Esophagus muscularis mucosa (tissue), 4 donors: ENCODE measurements at regions not wholly inside any gene's neighbourhood (a gene's known extent, or its start where the extent isn't known, plus 50 kb on each side); places are given as distances from the start of the nearest gene placed in this dataset.

ENCODE experiments used
- DNase-seq: peaks from one replicate; pipeline ENCODE4 v3.0.0-alpha.2; 2017; ENCODE audit errors: extremely low spot score
- H3K27ac ChIP-seq, 4 donors: fragments of 200-600 bp; sonication (generic); replicated peaks in 1 of 4; 1 replicate in 3 of 4; 2 replicates in 1 of 4; pipeline ENCODE4 v1.5.1; 2016 to 2019; ENCODE audit warnings: mild to moderate bottlenecking in 1 of 4
- H3K27me3 ChIP-seq, 4 donors: fragments of 200-600 bp; sonication (generic); one replicate each; pipeline versions ENCODE4 v1.5.1 to v1.6.0; 2016 to 2019
- H3K36me3 ChIP-seq, 4 donors: fragments of 200-600 bp; sonication (generic); one replicate each; pipeline ENCODE4 v1.5.1; 2016 to 2019
- H3K4me1 ChIP-seq, 4 donors: fragments of 200-600 bp; sonication (generic); one replicate each; pipeline ENCODE4 v1.5.1; 2016 to 2019
- H3K4me3 ChIP-seq, 4 donors: fragments of 200-600 bp; sonication (generic); 1 replicate in 2 of 4; 2 replicates in 2 of 4; pipeline ENCODE4 v1.5.1; 2016 to 2019; ENCODE audit warnings: mild to moderate bottlenecking in 4 of 4, moderate library complexity in 1 of 4
- H3K9me3 ChIP-seq, 4 donors: fragments of 200-600 bp; sonication (generic); 1 replicate in 3 of 4; 2 replicates in 1 of 4; pipeline ENCODE4 v1.5.1; 2016 to 2019
- CTCF ChIP-seq, 3 experiments: fragments of 200-600 bp in 2 of 3; fragments of 450-650 bp in 1 of 3; sonication (generic) in 2 of 3; IDR thresholded peaks; one replicate each; pipeline ENCODE4 v1.5.1; 2017 to 2019; ENCODE audit warnings: antibody characterized with exemption in 3 of 3, mild to moderate bottlenecking in 2 of 3, moderate library complexity in 1 of 3
- EP300 ChIP-seq: sonication (generic); formaldehyde crosslinking; IDR thresholded peaks from one replicate; pipeline ENCODE4 v1.6.1; 2017; ENCODE audit warnings: antibody characterized with exemption
- POLR2A ChIP-seq: fragments of 450-650 bp; IDR thresholded peaks from one replicate; pipeline ENCODE4 v1.6.1; 2017; ENCODE audit warnings: antibody characterized with exemption, moderate library complexity, mild to moderate bottlenecking, low read depth
- POLR2AphosphoS5 ChIP-seq, 2 donors: sonication (generic); formaldehyde crosslinking; IDR thresholded peaks; one replicate each; pipeline ENCODE4 v1.6.1; 2017; ENCODE audit warnings: antibody characterized with exemption in 2 of 2
- WGBS: methylation state at CpG from one replicate; pipeline ENCODE4 v1.1.5; 2018; 5-methylcytosine and 5-hydroxymethylcytosine counted together
- intact Hi-C: fragments of 100-400 bp; cut with DNase I; formaldehyde crosslinking; loops from one replicate; pipeline ENCODE4 v1.15.1; 2023

- TF ChIP-seq POLR2AphosphoS5 (IDR thresholded peaks at IDR 0.05) (no peak), POLR2A (no peak), CTCF (IDR thresholded peaks at IDR 0.05) (no peak), EP300 (no peak)
- no peaks in the 10 kb centered on the region for H3K27me3 ChIP-seq
- no peak overlapping the region for H3K27ac ChIP-seq
- H3K36me3 ChIP-seq: no peaks in the 10 kb centered on the region
- intact Hi-C loops: no loop called here
- no peak overlapping the region for H3K4me3 ChIP-seq
- no peak for DNase-seq
- 33% methylated on average over 1 of the region's 1 CpG for WGBS
- no peaks in the 10 kb centered on the region for H3K4me1 ChIP-seq
- no peaks in the 10 kb centered on the region for H3K9me3 ChIP-seq
Measured at GRCh38 chr5:106956886-106957285, 713.9 kb downstream of the EFNA5 start.

GRCh38 chr5:106956187-106956586, 714.5 kb downstream of the EFNA5 start:
- Histone ChIP-seq H3K4me3 (no peak overlapping the region), H3K27ac (no peak overlapping the region), H3K9me3 (no peaks in the 10 kb centered on the region), H3K4me1 (no peaks in the 10 kb centered on the region), H3K36me3 (no peaks in the 10 kb centered on the region), H3K27me3 (no peaks in the 10 kb centered on the region)
- TF ChIP-seq EP300 (no peak), CTCF (IDR thresholded peaks at IDR 0.05) (no peak), POLR2AphosphoS5 (IDR thresholded peaks at IDR 0.05) (no peak), POLR2A (no peak)
- WGBS: 68% methylated on average over 5 of the region's 5 CpGs
- intact Hi-C loops: no loop called here
- DNase-seq: no peak

GRCh38 chr5:106940986-106941385, 729.8 kb downstream of the EFNA5 start:
- Histone ChIP-seq H3K27me3 (no peaks in the 10 kb centered on the region), H3K27ac (no peak overlapping the region), H3K4me1 (no peaks in the 10 kb centered on the region), H3K9me3 (no peaks in the 10 kb centered on the region), H3K4me3 (no peak overlapping the region), H3K36me3 (no peaks in the 10 kb centered on the region)
- intact Hi-C loops: no loop called here
- WGBS: 87% methylated on average over 3 of the region's 3 CpGs
- TF ChIP-seq CTCF (IDR thresholded peaks at IDR 0.05): no peak
- no peak for TF ChIP-seq POLR2A
- TF ChIP-seq POLR2AphosphoS5 (IDR thresholded peaks at IDR 0.05): no peak
- no peak for TF ChIP-seq EP300
- no peak for DNase-seq

GRCh38 chr5:106940301-106940846, 730.4 kb downstream of the EFNA5 start:
- 88% methylated on average over 8 of the region's 8 CpGs for WGBS
- H3K27me3 ChIP-seq: no peaks in the 10 kb centered on the region
- no peaks in the 10 kb centered on the region for H3K36me3 ChIP-seq
- H3K9me3 ChIP-seq: no peaks in the 10 kb centered on the region
- no peak for DNase-seq
- no peak overlapping the region for H3K4me3 ChIP-seq
- intact Hi-C loops: no loop called here
- no peaks in the 10 kb centered on the region for H3K4me1 ChIP-seq
- TF ChIP-seq EP300 (no peak), CTCF (IDR thresholded peaks at IDR 0.05) (no peak), POLR2A (no peak), POLR2AphosphoS5 (IDR thresholded peaks at IDR 0.05) (no peak)
- H3K27ac ChIP-seq: no peak overlapping the region

- H3K9me3 ChIP-seq: peaks cover 0 to 1% (median 0%) of the 10 kb centered on the region in 4 donors
- intact Hi-C loops: no loop called here
- DNase-seq: no peak
- no peaks in the 10 kb centered on the region for H3K36me3 ChIP-seq
- WGBS: 87% methylated on average over 1 of the region's 1 CpG
- H3K27ac ChIP-seq: no peak overlapping the region
- no peak overlapping the region for H3K4me3 ChIP-seq
- H3K4me1 ChIP-seq: no peaks in the 10 kb centered on the region
- no peak for TF ChIP-seq EP300
- no peak for TF ChIP-seq POLR2AphosphoS5 (IDR thresholded peaks at IDR 0.05)
- no peak for TF ChIP-seq POLR2A
- TF ChIP-seq CTCF (IDR thresholded peaks at IDR 0.05): no peak
- H3K27me3 ChIP-seq: no peaks in the 10 kb centered on the region
Measured at GRCh38 chr5:106923409-106923808, 747.3 kb downstream of the EFNA5 start.
